K562 (cell line): ENCODE measurements at regions not wholly inside any gene's neighbourhood (a gene's known extent, or its start where the extent isn't known, plus 50 kb on each side); places are given as distances from the start of the nearest gene placed in this dataset.

Source experiments
- ARNT ChIP-seq, 2 experiments: fragments of 450-650 bp; IDR thresholded peaks; 2 replicates each; pipeline ENCODE4 v1.6.1; 2016; ENCODE audit warnings: mild to moderate bottlenecking in 1 of 2
- CHD7 ChIP-seq: fragments of 200-600 bp; sonication (generic); IDR thresholded peaks from one replicate; pipeline ENCODE4 v1.6.1; 2012; ENCODE audit warnings: mild to moderate bottlenecking, low read depth, low read length, inconsistent platforms

- TF ChIP-seq CHD7 (no peak), ARNT (IDR thresholded peaks at IDR 0.05) (no peak)
Measured at GRCh38 chr16:17977260-17977659, 359.3 kb downstream of the NPIPA8 start (continued).
